Muscle layer of duodenum (tissue), 2 donors: ENCODE measurements at regions not wholly inside any gene's neighbourhood (a gene's known extent, or its start where the extent isn't known, plus 50 kb on each side); places are given as distances from the start of the nearest gene placed in this dataset.

Experiments
- H3K27ac ChIP-seq: one replicate; pipeline ENCODE4 v1.7.0; 2013; ENCODE audit warnings: mild to moderate bottlenecking, low read length
- H3K27me3 ChIP-seq: one replicate; pipeline ENCODE4 v1.7.0; 2013; ENCODE audit warnings: low read depth, mild to moderate bottlenecking, control low read depth, low read length
- H3K36me3 ChIP-seq, 2 donors: one replicate each; pipeline ENCODE4 v1.7.0; 2013; ENCODE audit warnings: low read length in 2 of 2, control low read depth in 1 of 2, mild to moderate bottlenecking in 1 of 2; ENCODE audit not compliant: insufficient read depth in 2 of 2, control insufficient read depth in 1 of 2
- H3K4me1 ChIP-seq, 2 donors: one replicate each; pipeline ENCODE4 v1.7.0; 2013; ENCODE audit warnings: low read length in 2 of 2, mild to moderate bottlenecking in 2 of 2, control low read depth in 1 of 2, moderate library complexity in 1 of 2; ENCODE audit not compliant: insufficient read depth in 2 of 2, control insufficient read depth in 1 of 2
- H3K4me3 ChIP-seq, 2 donors: one replicate each; pipeline ENCODE4 v1.7.0; 2013; ENCODE audit warnings: low read length in 2 of 2, low read depth in 1 of 2, mild to moderate bottlenecking in 1 of 2
- H3K9me3 ChIP-seq, 2 donors: one replicate each; pipeline ENCODE4 v1.7.0; 2013; ENCODE audit warnings: low read length in 2 of 2, control low read depth in 1 of 2, mild to moderate bottlenecking in 1 of 2; ENCODE audit not compliant: control insufficient read depth in 1 of 2
- donor health status: healthy.

GRCh38 chr2:57711991-57712390, 334.6 kb upstream of the VRK2 start:
- Histone ChIP-seq H3K9me3 (no peaks in the 10 kb centered on the region), H3K27me3 (no peaks in the 10 kb centered on the region), H3K4me1 (no peaks in the 10 kb centered on the region), H3K4me3 (no peak overlapping the region), H3K27ac (no peak overlapping the region), H3K36me3 (no peaks in the 10 kb centered on the region)

GRCh38 chr2:57720728-57721627, 325.6 kb upstream of the VRK2 start:
- no peaks in the 10 kb centered on the region for H3K9me3 ChIP-seq
- no peak overlapping the region for H3K4me3 ChIP-seq
- H3K27ac ChIP-seq = no peak overlapping the region
- H3K4me1 ChIP-seq = no peaks in the 10 kb centered on the region
- H3K27me3 ChIP-seq = no peaks in the 10 kb centered on the region
- H3K36me3 ChIP-seq = no peaks in the 10 kb centered on the region

- Histone ChIP-seq H3K27ac (no peak overlapping the region), H3K36me3 (no peaks in the 10 kb centered on the region), H3K4me1 (no peaks in the 10 kb centered on the region), H3K27me3 (no peaks in the 10 kb centered on the region), H3K9me3 (no peaks in the 10 kb centered on the region), H3K4me3 (no peak overlapping the region)
Measured at GRCh38 chr2:57725337-57725947, 321.2 kb upstream of the VRK2 start.

- no peaks in the 10 kb centered on the region for H3K4me1 ChIP-seq
- no peak overlapping the region for H3K4me3 ChIP-seq
- H3K9me3 ChIP-seq = no peaks in the 10 kb centered on the region
- H3K27ac ChIP-seq = no peak overlapping the region
- H3K36me3 ChIP-seq = no peaks in the 10 kb centered on the region
- no peaks in the 10 kb centered on the region for H3K27me3 ChIP-seq
Measured at GRCh38 chr2:57726294-57726693, 320.3 kb upstream of the VRK2 start.

GRCh38 chr2:57728691-57729090, 317.9 kb upstream of the VRK2 start:
- Histone ChIP-seq H3K36me3 (no peaks in the 10 kb centered on the region), H3K27me3 (no peaks in the 10 kb centered on the region), H3K27ac (no peak overlapping the region), H3K9me3 (no peaks in the 10 kb centered on the region), H3K4me1 (no peaks in the 10 kb centered on the region), H3K4me3 (no peak overlapping the region)

- H3K36me3 ChIP-seq = no peaks in the 10 kb centered on the region
- H3K27me3 ChIP-seq = no peaks in the 10 kb centered on the region
- no peak overlapping the region for H3K4me3 ChIP-seq
- H3K27ac ChIP-seq = no peak overlapping the region
- no peaks in the 10 kb centered on the region for H3K4me1 ChIP-seq
- no peaks in the 10 kb centered on the region for H3K9me3 ChIP-seq
Measured at GRCh38 chr2:57733956-57734355, 312.6 kb upstream of the VRK2 start.

- Histone ChIP-seq H3K4me3 (no peak overlapping the region), H3K27me3 (no peaks in the 10 kb centered on the region), H3K4me1 (no peaks in the 10 kb centered on the region), H3K9me3 (no peaks in the 10 kb centered on the region), H3K27ac (no peak overlapping the region), H3K36me3 (no peaks in the 10 kb centered on the region)
Measured at GRCh38 chr2:57740891-57741290, 305.7 kb upstream of the VRK2 start.

GRCh38 chr2:57753636-57754035, 293.0 kb upstream of the VRK2 start:
- Histone ChIP-seq H3K4me1 (no peaks in the 10 kb centered on the region), H3K4me3 (no peak overlapping the region), H3K9me3 (no peaks in the 10 kb centered on the region), H3K36me3 (no peaks in the 10 kb centered on the region), H3K27ac (no peak overlapping the region), H3K27me3 (no peaks in the 10 kb centered on the region)

- no peaks in the 10 kb centered on the region for H3K9me3 ChIP-seq
- H3K4me3 ChIP-seq = no peak overlapping the region
- H3K27me3 ChIP-seq = no peaks in the 10 kb centered on the region
- no peak overlapping the region for H3K27ac ChIP-seq
- H3K4me1 ChIP-seq = no peaks in the 10 kb centered on the region
- H3K36me3 ChIP-seq = no peaks in the 10 kb centered on the region
Measured at GRCh38 chr2:57758686-57759085, 287.9 kb upstream of the VRK2 start.

GRCh38 chr2:57759131-57759530, 287.5 kb upstream of the VRK2 start:
- Histone ChIP-seq H3K4me1 (no peaks in the 10 kb centered on the region), H3K9me3 (no peaks in the 10 kb centered on the region), H3K27ac (no peak overlapping the region), H3K36me3 (no peaks in the 10 kb centered on the region), H3K4me3 (no peak overlapping the region), H3K27me3 (no peaks in the 10 kb centered on the region)

- Histone ChIP-seq H3K27me3 (no peaks in the 10 kb centered on the region), H3K27ac (no peak overlapping the region), H3K36me3 (no peaks in the 10 kb centered on the region), H3K9me3 (no peaks in the 10 kb centered on the region), H3K4me3 (peak overlapping the region in 1 of 2 donors; percentile 4), H3K4me1 (no peaks in the 10 kb centered on the region)
Measured at GRCh38 chr2:57759822-57760300, 286.7 kb upstream of the VRK2 start.
